ENCODE measurements at regions not wholly inside any gene's neighbourhood (a gene's known extent, or its start where the extent isn't known, plus 50 kb on each side); places are given as distances from the start of the nearest gene placed in this dataset.

- H2AFZ ChIP-seq: no peak overlapping the region
- TF ChIP-seq EZH2phosphoT487 (IDR thresholded peaks at IDR 0.05; ENCODE audit: insufficient read depth, low read depth): no peak
- no peak for TF ChIP-seq EZH2 (IDR thresholded peaks at IDR 0.05; ENCODE audit: insufficient read depth, poor library complexity, severe bottlenecking)
- H3K9ac ChIP-seq: no peak overlapping the region
- H3K36me3 ChIP-seq (ENCODE audit: low read depth): no peaks in the 10 kb centered on the region
- H3F3A ChIP-seq (ENCODE audit: insufficient read depth): no peaks in the 10 kb centered on the region
- H3K4me2 ChIP-seq (ENCODE audit: unreplicated experiment): no peak overlapping the region
- H3K4me3 ChIP-seq: no peak overlapping the region
- H3K27ac ChIP-seq: no peak overlapping the region
- H3K27me3 ChIP-seq (replicated peaks; ENCODE audit: insufficient read depth): peaks cover 13% of the 10 kb centered on the region; the same call in 1 of the 2 replicates
- no peaks in the 10 kb centered on the region for H3K9me3 ChIP-seq (ENCODE audit: low read depth)
- in situ Hi-C loops (cut with MboI): no loop called here
- DNase-seq: no peak
- H4K20me1 ChIP-seq (ENCODE audit: insufficient read depth): no peaks in the 10 kb centered on the region
- H3K4me1 ChIP-seq (ENCODE audit: insufficient read depth): no peaks in the 10 kb centered on the region
- H3K9me2 ChIP-seq (ENCODE audit: insufficient read depth): no peaks in the 10 kb centered on the region
- H3K79me2 ChIP-seq (ENCODE audit: insufficient read depth): no peaks in the 10 kb centered on the region
- 58 to 67% methylated on average over 26 of the region's 26 CpGs for WGBS, 2 experiments (ENCODE audit: low coverage in 1 of 2, low lambda C conversion rate in 2 of 2, missing lambda C conversion rate in 2 of 2)
Measured at GRCh38 chr3:13263770-13264467, 156.2 kb downstream of the NUP210 start.

GRCh38 chr3:13262493-13263211 is 157.5 kb downstream of the NUP210 start:
- no peaks in the 10 kb centered on the region for H3K79me2 ChIP-seq (ENCODE audit: insufficient read depth)
- no peaks in the 10 kb centered on the region for H3K4me1 ChIP-seq (ENCODE audit: insufficient read depth)
- H2AFZ ChIP-seq: no peak overlapping the region
- 54 to 60% methylated on average over 7 of the region's 7 CpGs for WGBS, 2 experiments (ENCODE audit: low coverage in 1 of 2, low lambda C conversion rate in 2 of 2, missing lambda C conversion rate in 2 of 2)
- H3K9me2 ChIP-seq (ENCODE audit: insufficient read depth): no peaks in the 10 kb centered on the region
- H3F3A ChIP-seq (ENCODE audit: insufficient read depth): no peaks in the 10 kb centered on the region
- H3K9me3 ChIP-seq (ENCODE audit: low read depth): no peaks in the 10 kb centered on the region
- in situ Hi-C loops (cut with MboI): no loop called here
- H3K27ac ChIP-seq: no peak overlapping the region
- H3K9ac ChIP-seq: no peak overlapping the region
- H3K36me3 ChIP-seq (ENCODE audit: low read depth): no peaks in the 10 kb centered on the region
- H3K27me3 ChIP-seq (replicated peaks; ENCODE audit: insufficient read depth): peaks cover 13% of the 10 kb centered on the region; the same call in 1 of the 2 replicates
- no peak for TF ChIP-seq EZH2 (IDR thresholded peaks at IDR 0.05; ENCODE audit: insufficient read depth, poor library complexity, severe bottlenecking)
- no peak for TF ChIP-seq EZH2phosphoT487 (IDR thresholded peaks at IDR 0.05; ENCODE audit: insufficient read depth, low read depth)
- no peak for DNase-seq
- H3K4me2 ChIP-seq (ENCODE audit: unreplicated experiment): no peak overlapping the region
- no peak overlapping the region for H3K4me3 ChIP-seq
- H4K20me1 ChIP-seq (ENCODE audit: insufficient read depth): no peaks in the 10 kb centered on the region

GRCh38 chr3:13261892-13262291 is 158.2 kb downstream of the NUP210 start:
- Histone ChIP-seq H3K4me2 (ENCODE audit: unreplicated experiment) (no peak overlapping the region), H3K79me2 (ENCODE audit: insufficient read depth) (no peaks in the 10 kb centered on the region), H3K36me3 (ENCODE audit: low read depth) (no peaks in the 10 kb centered on the region), H3F3A (ENCODE audit: insufficient read depth) (no peaks in the 10 kb centered on the region), H4K20me1 (ENCODE audit: insufficient read depth) (no peaks in the 10 kb centered on the region), H3K4me3 (no peak overlapping the region), H3K9ac (no peak overlapping the region), H3K9me2 (ENCODE audit: insufficient read depth) (no peaks in the 10 kb centered on the region), H3K27me3 (replicated peaks; ENCODE audit: insufficient read depth) (peaks cover 13% of the 10 kb centered on the region; the same call in 1 of the 2 replicates), H3K4me1 (ENCODE audit: insufficient read depth) (no peaks in the 10 kb centered on the region), H2AFZ (no peak overlapping the region), H3K27ac (no peak overlapping the region), H3K9me3 (ENCODE audit: low read depth) (no peaks in the 10 kb centered on the region)
- in situ Hi-C loops (cut with MboI): no loop called here
- WGBS, 2 experiments (ENCODE audit: low coverage in 1 of 2, low lambda C conversion rate in 2 of 2, missing lambda C conversion rate in 2 of 2): 52 to 58% methylated on average over 6 of the region's 6 CpGs
- no peak for DNase-seq
- TF ChIP-seq EZH2phosphoT487 (IDR thresholded peaks at IDR 0.05; ENCODE audit: insufficient read depth, low read depth) (no peak), EZH2 (IDR thresholded peaks at IDR 0.05; ENCODE audit: insufficient read depth, poor library complexity, severe bottlenecking) (no peak)

GRCh38 chr3:13261104-13261830 is 158.9 kb downstream of the NUP210 start:
- no peak for DNase-seq
- in situ Hi-C loops (cut with MboI): no loop called here

More at GRCh38 chr3:13261104-13261830, 158.9 kb downstream of the NUP210 start:
- no peak overlapping the region for H3K27ac ChIP-seq
- H2AFZ ChIP-seq: no peak overlapping the region
- H3K79me2 ChIP-seq (ENCODE audit: insufficient read depth): no peaks in the 10 kb centered on the region
- WGBS, 2 experiments (ENCODE audit: low coverage in 1 of 2, low lambda C conversion rate in 2 of 2, missing lambda C conversion rate in 2 of 2): 34 to 36% methylated on average over 15 of the region's 15 CpGs
- H3K4me2 ChIP-seq (ENCODE audit: unreplicated experiment): no peak overlapping the region
- no peaks in the 10 kb centered on the region for H3K36me3 ChIP-seq (ENCODE audit: low read depth)
- no peaks in the 10 kb centered on the region for H3F3A ChIP-seq (ENCODE audit: insufficient read depth)
- H3K9me2 ChIP-seq (ENCODE audit: insufficient read depth): no peaks in the 10 kb centered on the region
- H3K27me3 ChIP-seq (replicated peaks; ENCODE audit: insufficient read depth): peaks cover 15% of the 10 kb centered on the region; the same call in 1 of the 2 replicates
- TF ChIP-seq EZH2phosphoT487 (IDR thresholded peaks at IDR 0.05; ENCODE audit: insufficient read depth, low read depth) (no peak), EZH2 (IDR thresholded peaks at IDR 0.05; ENCODE audit: insufficient read depth, poor library complexity, severe bottlenecking) (no peak)
- H3K9me3 ChIP-seq (ENCODE audit: low read depth): no peaks in the 10 kb centered on the region
- H3K4me3 ChIP-seq: no peak overlapping the region
- H3K9ac ChIP-seq: no peak overlapping the region
- H3K4me1 ChIP-seq (ENCODE audit: insufficient read depth): no peaks in the 10 kb centered on the region
- H4K20me1 ChIP-seq (ENCODE audit: insufficient read depth): no peaks in the 10 kb centered on the region
